ENCODE measurements at regions not wholly inside any gene's neighbourhood (a gene's known extent, or its start where the extent isn't known, plus 50 kb on each side); places are given as distances from the start of the nearest gene placed in this dataset.

DNA sequence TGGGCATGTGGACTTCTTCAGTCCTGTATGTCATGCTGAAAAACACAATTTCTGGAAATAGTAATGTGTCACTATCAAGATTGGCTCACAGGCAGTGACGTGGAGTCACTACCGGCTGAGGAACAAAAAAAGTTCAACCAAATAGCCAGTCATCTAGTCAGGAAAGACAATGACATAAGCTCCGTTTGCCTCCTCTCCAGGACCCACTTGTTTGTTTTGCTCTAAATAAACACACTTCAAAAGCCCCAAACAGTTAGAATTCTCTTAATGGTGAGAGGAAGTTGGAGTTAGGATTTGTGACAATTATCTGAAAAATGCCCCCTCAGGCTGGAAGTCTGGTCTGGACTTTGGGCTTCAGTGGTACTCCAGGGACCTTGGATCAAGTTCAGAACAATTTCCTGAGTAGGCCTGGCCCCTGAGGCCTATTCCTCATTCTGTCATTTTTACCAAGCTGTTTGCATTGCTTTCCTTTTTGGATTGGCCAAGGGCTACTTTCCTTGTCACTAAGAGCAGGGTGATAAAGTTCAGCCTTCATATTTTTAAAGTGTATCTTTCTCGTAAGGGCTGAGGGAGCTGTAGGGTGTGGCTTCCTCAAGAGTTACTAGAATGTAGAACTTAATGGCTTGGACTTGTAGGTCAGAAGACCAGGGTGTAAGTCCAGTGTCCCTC, 98.9 kb downstream of the EOMES start:
- Histone ChIP-seq H3K9me3 (ENCODE audit: low read depth) (no peaks in the 10 kb centered on the region), H3K36me3 (no peaks in the 10 kb centered on the region), H3K27ac (no peak overlapping the region), H3K4me3 (no peak overlapping the region), H3K4me1 (ENCODE audit: low read depth) (no peaks in the 10 kb centered on the region), H3K27me3 (no peaks in the 10 kb centered on the region)
- TF ChIP-seq, protein P1, sequence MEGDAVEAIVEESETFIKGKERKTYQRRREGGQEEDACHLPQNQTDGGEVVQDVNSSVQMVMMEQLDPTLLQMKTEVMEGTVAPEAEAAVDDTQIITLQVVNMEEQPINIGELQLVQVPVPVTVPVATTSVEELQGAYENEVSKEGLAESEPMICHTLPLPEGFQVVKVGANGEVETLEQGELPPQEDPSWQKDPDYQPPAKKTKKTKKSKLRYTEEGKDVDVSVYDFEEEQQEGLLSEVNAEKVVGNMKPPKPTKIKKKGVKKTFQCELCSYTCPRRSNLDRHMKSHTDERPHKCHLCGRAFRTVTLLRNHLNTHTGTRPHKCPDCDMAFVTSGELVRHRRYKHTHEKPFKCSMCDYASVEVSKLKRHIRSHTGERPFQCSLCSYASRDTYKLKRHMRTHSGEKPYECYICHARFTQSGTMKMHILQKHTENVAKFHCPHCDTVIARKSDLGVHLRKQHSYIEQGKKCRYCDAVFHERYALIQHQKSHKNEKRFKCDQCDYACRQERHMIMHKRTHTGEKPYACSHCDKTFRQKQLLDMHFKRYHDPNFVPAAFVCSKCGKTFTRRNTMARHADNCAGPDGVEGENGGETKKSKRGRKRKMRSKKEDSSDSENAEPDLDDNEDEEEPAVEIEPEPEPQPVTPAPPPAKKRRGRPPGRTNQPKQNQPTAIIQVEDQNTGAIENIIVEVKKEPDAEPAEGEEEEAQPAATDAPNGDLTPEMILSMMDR (IDR thresholded peaks at IDR 0.05; ENCODE audit: low read depth, low read length): no peak
- peak in 1 of 2 donors; percentile 58 for DNase-seq (ENCODE audit: low read depth in 1 of 2, low spot score in 1 of 2)

- H3K4me1 ChIP-seq (ENCODE audit: low read depth): no peaks in the 10 kb centered on the region
- TF ChIP-seq, protein P1 (IDR thresholded peaks at IDR 0.05; ENCODE audit: low read depth, low read length): no peak
- no peak overlapping the region for H3K4me3 ChIP-seq
- no peaks in the 10 kb centered on the region for H3K27me3 ChIP-seq
- no peak for DNase-seq (ENCODE audit: low read depth in 1 of 2, low spot score in 1 of 2)
- no peaks in the 10 kb centered on the region for H3K9me3 ChIP-seq (ENCODE audit: low read depth)
- no peak overlapping the region for H3K27ac ChIP-seq
- H3K36me3 ChIP-seq: no peaks in the 10 kb centered on the region
Observed at GRCh38 chr3:27617552-27617951, 104.6 kb downstream of the EOMES start.

GRCh38 chr3:27616031-27616430, 106.1 kb downstream of the EOMES start:
- no peak for DNase-seq (ENCODE audit: low read depth in 1 of 2, low spot score in 1 of 2)
- Histone ChIP-seq H3K9me3 (ENCODE audit: low read depth) (no peaks in the 10 kb centered on the region), H3K4me1 (ENCODE audit: low read depth) (no peaks in the 10 kb centered on the region), H3K27ac (no peak overlapping the region), H3K36me3 (no peaks in the 10 kb centered on the region), H3K27me3 (no peaks in the 10 kb centered on the region), H3K4me3 (no peak overlapping the region)
- TF ChIP-seq, protein P1 (IDR thresholded peaks at IDR 0.05; ENCODE audit: low read depth, low read length): no peak

DNA sequence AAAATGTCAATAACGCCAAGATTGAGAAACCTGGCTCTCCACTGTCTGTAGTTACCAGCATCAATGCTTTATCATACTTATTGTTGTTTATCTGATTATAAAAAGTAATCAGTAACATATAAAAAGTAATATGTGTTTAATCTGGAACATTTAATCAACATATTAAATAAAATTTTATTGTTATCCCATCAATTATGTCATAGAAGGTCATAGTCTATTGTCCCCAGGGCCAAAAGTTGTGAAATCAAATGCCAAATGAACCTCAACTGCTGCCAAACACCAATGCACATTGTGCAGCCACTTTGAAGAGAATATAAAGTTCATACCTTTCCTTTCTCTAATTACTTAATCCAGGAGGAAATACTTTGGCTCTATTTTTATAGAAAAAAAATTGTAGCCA, 106.6 kb downstream of the EOMES start:
- H3K4me3 ChIP-seq: no peak overlapping the region
- TF ChIP-seq, protein P1 (IDR thresholded peaks at IDR 0.05; ENCODE audit: low read depth, low read length): no peak
- H3K27ac ChIP-seq: no peak overlapping the region
- H3K36me3 ChIP-seq: no peaks in the 10 kb centered on the region
- DNase-seq (ENCODE audit: low read depth in 1 of 2, low spot score in 1 of 2): no peak
- no peaks in the 10 kb centered on the region for H3K4me1 ChIP-seq (ENCODE audit: low read depth)
- no peaks in the 10 kb centered on the region for H3K27me3 ChIP-seq
- H3K9me3 ChIP-seq (ENCODE audit: low read depth): no peaks in the 10 kb centered on the region

DNA sequence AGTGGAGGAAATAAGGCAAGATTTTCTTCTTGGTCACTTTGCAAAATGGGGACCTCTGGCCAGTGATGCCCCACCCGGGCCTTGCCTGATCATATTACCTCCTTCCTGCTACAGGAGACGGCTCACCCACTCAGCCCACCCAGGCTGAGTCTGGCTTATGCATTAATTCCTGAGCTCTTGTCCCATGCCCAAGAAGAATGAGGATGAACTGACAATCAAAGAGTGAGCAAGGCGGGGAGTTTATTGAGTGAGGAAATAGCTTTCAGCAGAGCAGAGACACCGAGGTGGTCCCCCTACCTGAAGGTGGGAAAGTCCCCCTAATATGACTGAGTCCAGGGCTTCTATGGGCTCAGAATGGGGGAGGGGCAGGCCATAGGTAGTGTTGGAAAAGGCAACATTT, 107.5 kb downstream of the EOMES start:
- H3K9me3 ChIP-seq (ENCODE audit: low read depth): no peaks in the 10 kb centered on the region
- no peaks in the 10 kb centered on the region for H3K27me3 ChIP-seq
- H3K4me1 ChIP-seq (ENCODE audit: low read depth): no peaks in the 10 kb centered on the region
- H3K4me3 ChIP-seq: no peak overlapping the region
- no peak for DNase-seq (ENCODE audit: low read depth in 1 of 2, low spot score in 1 of 2)
- H3K27ac ChIP-seq: no peak overlapping the region
- TF ChIP-seq, protein P1 (IDR thresholded peaks at IDR 0.05; ENCODE audit: low read depth, low read length): no peak
- H3K36me3 ChIP-seq: no peaks in the 10 kb centered on the region

Data from cardiac muscle cell (in vitro differentiated cells and primary cell).